CD14-positive monocyte (primary cell): ENCODE measurements at regions not wholly inside any gene's neighbourhood (a gene's known extent, or its start where the extent isn't known, plus 50 kb on each side); places are given as distances from the start of the nearest gene placed in this dataset.

Source experiments
- DNase-seq, 3 donors: peaks; one replicate each; pipeline ENCODE4 v3.0.0-alpha.2; 2011 to 2022
- H2AFZ ChIP-seq: 2 replicates; pipeline ENCODE4 v1.6.0; 2012; ENCODE audit warnings: mild to moderate bottlenecking, low read depth, low read length, inconsistent platforms; ENCODE audit not compliant: insufficient read depth, poor library complexity, severe bottlenecking
- H3K27ac ChIP-seq, 2 donors: 1 replicate in 1 of 2; 2 replicates in 1 of 2; pipeline ENCODE4 v1.5.1; 2012 to 2013; ENCODE audit warnings: low read length in 2 of 2, control low read depth in 1 of 2, inconsistent platforms in 1 of 2, low read depth in 1 of 2, mild to moderate bottlenecking in 1 of 2
- H3K27me3 ChIP-seq, 2 donors: one replicate each; pipeline versions ENCODE4 v1.6.0 to v1.6.1; 2011 to 2013; ENCODE audit warnings: low read length in 2 of 2; ENCODE audit not compliant: control insufficient read depth in 2 of 2, insufficient read depth in 2 of 2
- H3K36me3 ChIP-seq, 2 donors: replicated peaks in 1 of 2; 1 replicate in 1 of 2; 2 replicates in 1 of 2; pipeline versions ENCODE4 v1.5.1 to v1.6.1; 2012 to 2013; ENCODE audit warnings: low read length in 2 of 2, control low read depth in 1 of 2, inconsistent platforms in 1 of 2, mild to moderate bottlenecking in 1 of 2; ENCODE audit not compliant: insufficient read depth in 2 of 2, control insufficient read depth in 1 of 2
- H3K4me1 ChIP-seq, 2 donors: 1 replicate in 1 of 2; 2 replicates in 1 of 2; pipeline versions ENCODE4 v1.5.1 to v1.6.1; 2012 to 2013; ENCODE audit warnings: low read length in 2 of 2, control low read depth in 1 of 2, inconsistent platforms in 1 of 2, mild to moderate bottlenecking in 1 of 2, moderate library complexity in 1 of 2; ENCODE audit not compliant: insufficient read depth in 2 of 2, control insufficient read depth in 1 of 2
- H3K4me2 ChIP-seq: replicated peaks from 2 replicates; pipeline ENCODE3; 2012; ENCODE audit warnings: low read length, moderate library complexity, mild to moderate bottlenecking; ENCODE audit not compliant: poor library complexity, severe bottlenecking; ENCODE audit errors: extremely low read depth
- H3K4me3 ChIP-seq, 3 experiments: fragments of 200-600 bp in 1 of 3; sonication (generic) in 1 of 3; replicated peaks in 1 of 3; 1 replicate in 2 of 3; 2 replicates in 1 of 3; pipeline ENCODE4 v1.5.1; 2011 to 2013; ENCODE audit warnings: low read length in 3 of 3, mild to moderate bottlenecking in 3 of 3, control low read depth in 2 of 3, low read depth in 2 of 3, inconsistent platforms in 1 of 3, moderate library complexity in 1 of 3
- H3K79me2 ChIP-seq: 2 replicates; pipeline ENCODE4 v1.6.0; 2012; ENCODE audit warnings: mild to moderate bottlenecking, control low read depth, inconsistent platforms, low read length, moderate library complexity; ENCODE audit not compliant: insufficient read depth
- H3K9ac ChIP-seq: 2 replicates; pipeline ENCODE4 v1.6.0; 2017; ENCODE audit warnings: low read length, mild to moderate bottlenecking; ENCODE audit not compliant: insufficient read depth, poor library complexity, severe bottlenecking
- H3K9me3 ChIP-seq, 2 donors: replicated peaks in 1 of 2; 1 replicate in 1 of 2; 2 replicates in 1 of 2; pipeline versions ENCODE4 v1.5.1 to v1.6.1; 2012 to 2013; ENCODE audit warnings: low read length in 2 of 2, control low read depth in 1 of 2; ENCODE audit not compliant: control insufficient read depth in 1 of 2, insufficient read depth in 1 of 2
- H4K20me1 ChIP-seq: 2 replicates; pipeline ENCODE4 v1.6.0; 2012; ENCODE audit warnings: mild to moderate bottlenecking, low read length, control low read depth, moderate library complexity; ENCODE audit not compliant: insufficient read depth
- H3K27ac Mint-ChIP-seq, 7 donors: one replicate each; pipeline ENCODE4 v1.8.0; 2020; ENCODE audit warnings: mild to moderate bottlenecking in 7 of 7, mixed read lengths in 7 of 7, moderate library complexity in 6 of 7, inconsistent platforms in 2 of 7
- H3K27me3 Mint-ChIP-seq, 3 donors: one replicate each; pipeline ENCODE4 v1.8.0; 2021 to 2022; ENCODE audit warnings: low read depth in 3 of 3, mild to moderate bottlenecking in 3 of 3, mixed read lengths in 3 of 3, moderate library complexity in 3 of 3, inconsistent platforms in 1 of 3
- H3K36me3 Mint-ChIP-seq, 2 donors: one replicate each; pipeline ENCODE4 v1.8.0; 2020; ENCODE audit warnings: mixed read lengths in 2 of 2, inconsistent platforms in 1 of 2, mild to moderate bottlenecking in 1 of 2
- H3K4me1 Mint-ChIP-seq: one replicate; pipeline ENCODE4 v1.8.0; 2020; ENCODE audit warnings: mild to moderate bottlenecking, mixed read lengths
- H3K4me3 Mint-ChIP-seq, 2 donors: one replicate each; pipeline ENCODE4 v1.8.0; 2020; ENCODE audit warnings: mild to moderate bottlenecking in 2 of 2, mixed read lengths in 2 of 2, moderate library complexity in 1 of 2
- H3K9me3 Mint-ChIP-seq, 7 donors: one replicate each; pipeline ENCODE4 v1.8.0; 2020 to 2022; ENCODE audit warnings: mixed read lengths in 7 of 7, mild to moderate bottlenecking in 6 of 7, moderate library complexity in 6 of 7, inconsistent platforms in 2 of 7
- WGBS: methylation state at CpG from one replicate; pipeline ENCODE4 v1.1.5; 2013; ENCODE audit warnings: missing lambda C conversion rate; ENCODE audit not compliant: insufficient coverage; 5-methylcytosine and 5-hydroxymethylcytosine counted together
- intact Hi-C, 2 donors: fragments of 100-400 bp; cut with micrococcal nuclease; formaldehyde crosslinking; loops; one replicate each; pipeline versions ENCODE4 v1.15.0 to v1.15.1; 2023
- TF ChIP-seq, protein P1 (sequence below): fragments of 200-600 bp; IDR thresholded peaks from one replicate; pipeline ENCODE4 v1.8.0; 2022; ENCODE audit warnings: antibody characterized with exemption, mild to moderate bottlenecking

GRCh38 chr1:113245252-113245651, 145.1 kb upstream of the MAGI3 start:
- Histone ChIP-seq H3K4me2 (no peak overlapping the region), H2AFZ (no peak overlapping the region), H3K79me2 (no peaks in the 10 kb centered on the region), H3K4me3 (no peak overlapping the region), H3K9me3 (no peaks in the 10 kb centered on the region), H3K9ac (no peak overlapping the region), H3K27ac (no peak overlapping the region), H4K20me1 (no peaks in the 10 kb centered on the region), H3K36me3 (no peaks in the 10 kb centered on the region), H3K27me3 (no peaks in the 10 kb centered on the region), H3K4me1 (no peaks in the 10 kb centered on the region)
- Mint-ChIP-seq H3K36me3 (no peaks in the 10 kb centered on the region), H3K9me3 (peaks cover 0 to 3% (median 0%) of the 10 kb centered on the region in 7 donors), H3K4me3 (no peak overlapping the region), H3K27me3 (peaks cover 2 to 5% (median 2%) of the 10 kb centered on the region in 3 donors), H3K4me1 (no peaks in the 10 kb centered on the region), H3K27ac (no peak overlapping the region)
- WGBS, result 100% methylated on average over 2 of the region's 3 CpGs
- TF ChIP-seq, protein P1, sequence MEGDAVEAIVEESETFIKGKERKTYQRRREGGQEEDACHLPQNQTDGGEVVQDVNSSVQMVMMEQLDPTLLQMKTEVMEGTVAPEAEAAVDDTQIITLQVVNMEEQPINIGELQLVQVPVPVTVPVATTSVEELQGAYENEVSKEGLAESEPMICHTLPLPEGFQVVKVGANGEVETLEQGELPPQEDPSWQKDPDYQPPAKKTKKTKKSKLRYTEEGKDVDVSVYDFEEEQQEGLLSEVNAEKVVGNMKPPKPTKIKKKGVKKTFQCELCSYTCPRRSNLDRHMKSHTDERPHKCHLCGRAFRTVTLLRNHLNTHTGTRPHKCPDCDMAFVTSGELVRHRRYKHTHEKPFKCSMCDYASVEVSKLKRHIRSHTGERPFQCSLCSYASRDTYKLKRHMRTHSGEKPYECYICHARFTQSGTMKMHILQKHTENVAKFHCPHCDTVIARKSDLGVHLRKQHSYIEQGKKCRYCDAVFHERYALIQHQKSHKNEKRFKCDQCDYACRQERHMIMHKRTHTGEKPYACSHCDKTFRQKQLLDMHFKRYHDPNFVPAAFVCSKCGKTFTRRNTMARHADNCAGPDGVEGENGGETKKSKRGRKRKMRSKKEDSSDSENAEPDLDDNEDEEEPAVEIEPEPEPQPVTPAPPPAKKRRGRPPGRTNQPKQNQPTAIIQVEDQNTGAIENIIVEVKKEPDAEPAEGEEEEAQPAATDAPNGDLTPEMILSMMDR, result no peak
- intact Hi-C loops, result no loop called here
- DNase-seq, result no peak

DNA sequence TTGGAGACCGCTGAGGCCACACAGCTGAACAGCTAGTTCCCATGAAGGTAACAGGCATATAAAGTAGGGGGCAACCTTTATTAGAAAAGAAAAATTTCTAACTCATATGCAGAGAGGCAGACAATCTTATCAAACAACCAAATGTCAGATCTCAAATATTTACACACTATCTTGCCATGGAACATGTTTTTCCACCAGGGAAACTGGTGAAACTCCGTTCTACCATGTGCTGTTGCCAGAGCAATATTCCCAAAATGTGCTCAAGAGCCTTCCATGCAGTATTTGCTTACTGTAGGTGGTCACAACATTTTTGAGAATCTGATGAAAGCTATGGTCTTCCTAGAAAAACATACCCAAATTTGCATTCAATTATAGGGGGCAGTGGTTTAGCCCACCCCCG, 143.4 kb upstream of the MAGI3 start:
- H3K9ac ChIP-seq, result no peak overlapping the region
- no peak overlapping the region for H3K4me3 ChIP-seq
- TF ChIP-seq, protein P1, result no peak
- intact Hi-C loops, result no loop called here
- H3K4me3 Mint-ChIP-seq, result no peak overlapping the region
- H3K36me3 Mint-ChIP-seq, result no peaks in the 10 kb centered on the region
- H3K4me2 ChIP-seq, result no peak overlapping the region
- H4K20me1 ChIP-seq, result no peaks in the 10 kb centered on the region
- no peak overlapping the region for H3K27ac ChIP-seq
- no peak for DNase-seq
- 100% methylated on average over 2 of the region's 3 CpGs for WGBS
- no peaks in the 10 kb centered on the region for H3K27me3 ChIP-seq
- peaks cover 0 to 3% (median 0%) of the 10 kb centered on the region in 7 donors for H3K9me3 Mint-ChIP-seq
- no peaks in the 10 kb centered on the region for H3K36me3 ChIP-seq
- H3K9me3 ChIP-seq, result no peaks in the 10 kb centered on the region
- no peaks in the 10 kb centered on the region for H3K4me1 ChIP-seq
- no peak overlapping the region for H2AFZ ChIP-seq
- no peaks in the 10 kb centered on the region for H3K4me1 Mint-ChIP-seq
- H3K79me2 ChIP-seq, result no peaks in the 10 kb centered on the region
- peaks cover 1 to 7% (median 2%) of the 10 kb centered on the region in 3 donors for H3K27me3 Mint-ChIP-seq
- H3K27ac Mint-ChIP-seq, result no peak overlapping the region
